ENCODE measurements at regions not wholly inside any gene's neighbourhood (a gene's known extent, or its start where the extent isn't known, plus 50 kb on each side); places are given as distances from the start of the nearest gene placed in this dataset.
"Not testable (repeated sequence)": the region's sequence is repeated elsewhere in the genome, so short reads cannot be mapped to it uniquely, and the experiment has no call there.

DNA sequence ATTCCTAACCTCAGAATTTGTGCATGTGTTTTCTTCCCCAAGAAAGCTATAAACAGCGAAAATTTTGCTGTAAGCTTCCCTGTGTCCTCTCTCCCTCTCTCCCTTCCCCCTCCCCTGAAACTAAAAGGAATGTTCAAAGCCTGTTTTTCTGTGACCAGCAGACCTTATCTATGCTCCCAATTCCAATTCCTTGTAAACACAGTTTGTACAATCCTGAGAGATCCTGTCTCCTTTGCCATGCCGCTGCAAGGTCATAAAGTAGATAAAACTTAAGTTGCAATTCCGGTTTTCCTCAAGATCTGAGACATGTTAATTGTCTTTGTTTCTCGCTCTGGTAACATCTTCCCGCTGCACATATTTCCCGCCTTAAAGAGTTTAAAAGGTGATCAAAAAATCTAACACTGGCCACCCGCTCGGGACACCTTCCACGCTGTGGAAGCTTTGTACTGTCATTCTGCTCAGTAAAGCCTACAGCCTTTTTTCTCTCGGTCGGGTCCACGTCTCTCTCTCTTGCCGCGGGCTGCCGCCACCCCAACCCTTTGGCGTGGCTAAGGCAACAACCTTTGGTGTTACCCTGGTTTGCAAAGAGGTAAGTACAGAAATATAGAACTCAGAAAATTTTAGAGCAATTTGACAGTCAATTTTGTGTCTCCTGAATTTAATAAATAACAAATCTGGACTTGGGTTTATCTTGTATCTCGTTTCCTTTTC, 793.9 kb upstream of the GRM7 start:
- TF ChIP-seq CTCF (conservative IDR thresholded peaks at IDR 0.05); EZH2 (IDR thresholded peaks at IDR 0.05; ENCODE audit: low read depth): not testable (repeated sequence)
